Fibroblast of mammary gland (primary cell): ENCODE measurements at regions not wholly inside any gene's neighbourhood (a gene's known extent, or its start where the extent isn't known, plus 50 kb on each side); places are given as distances from the start of the nearest gene placed in this dataset.
A peak's percentile ranks its signal among the peaks of the same experiment; 100 is the strongest.

ENCODE experiments used
- DNase-seq: peaks from one replicate; pipeline ENCODE4 v3.0.0-alpha.2; 2010; ENCODE audit warnings: low read depth
- H3K4me3 ChIP-seq: 2 replicates; pipeline ENCODE4 v1.5.1; 2011; ENCODE audit warnings: low read depth, mild to moderate bottlenecking, low read length, moderate library complexity; ENCODE audit not compliant: control insufficient read depth
- CTCF ChIP-seq: conservative IDR thresholded peaks from 2 replicates; pipeline ENCODE4 v1.5.1; 2011; ENCODE audit warnings: low read depth, low read length, inconsistent platforms; ENCODE audit not compliant: control insufficient read depth, insufficient read depth

DNA sequence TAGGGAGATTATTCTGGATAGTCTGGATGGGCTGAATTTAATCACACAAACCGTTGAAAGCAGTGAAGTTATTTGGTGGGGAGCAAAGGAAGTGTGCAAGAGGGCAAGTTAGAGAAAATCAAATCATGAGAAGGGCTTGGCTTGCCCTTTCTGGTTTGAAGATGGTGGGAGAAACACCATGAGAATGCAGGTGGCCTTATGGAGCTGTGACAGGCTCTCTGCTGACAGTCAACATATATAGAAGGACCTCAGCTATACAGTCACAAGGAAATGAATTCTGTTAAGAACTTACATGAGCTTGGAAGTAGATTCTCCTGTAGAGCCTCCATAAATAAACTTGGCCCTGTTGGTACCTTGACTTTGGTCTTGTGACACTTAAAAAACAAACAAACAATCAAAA lies 72.3 kb downstream of the GMNC start:
- H3K4me3 ChIP-seq: no peak overlapping the region
- TF ChIP-seq CTCF: no peak

DNA sequence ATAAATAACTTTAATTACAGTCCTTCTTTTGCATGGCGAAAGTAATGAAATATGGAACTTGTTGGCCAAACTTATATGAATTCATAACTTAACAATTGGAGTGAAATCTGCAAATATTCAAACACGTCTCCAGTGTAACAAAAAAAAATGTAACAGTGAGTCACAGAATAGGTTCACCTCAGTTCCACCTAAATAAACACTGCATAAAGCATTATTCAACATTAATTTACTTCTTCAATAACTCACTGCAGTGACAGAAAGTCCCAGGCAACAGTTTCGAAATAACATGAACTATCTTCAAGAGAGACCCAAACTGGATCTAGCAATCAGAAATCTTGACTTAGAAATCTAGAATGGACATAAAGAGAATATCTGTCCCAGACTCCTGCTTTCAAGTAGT lies 75.6 kb downstream of the GMNC start:
- TF ChIP-seq CTCF: no peak
- no peak for DNase-seq
- no peak overlapping the region for H3K4me3 ChIP-seq

More for the DNA sequence above, 72.3 kb downstream of the GMNC start:
- no peak for DNase-seq

- no peak for DNase-seq
- no peak for TF ChIP-seq CTCF
Observed at GRCh38 chr3:190785047-190785446, 77.4 kb downstream of the GMNC start.

GRCh38 chr3:190780524-190780923 lies 82.0 kb downstream of the GMNC start:
- DNase-seq: peak; percentile 7
- no peak for TF ChIP-seq CTCF
- H3K4me3 ChIP-seq: no peak overlapping the region

More at GRCh38 chr3:190785047-190785446, 77.4 kb downstream of the GMNC start:
- H3K4me3 ChIP-seq: no peak overlapping the region

DNA sequence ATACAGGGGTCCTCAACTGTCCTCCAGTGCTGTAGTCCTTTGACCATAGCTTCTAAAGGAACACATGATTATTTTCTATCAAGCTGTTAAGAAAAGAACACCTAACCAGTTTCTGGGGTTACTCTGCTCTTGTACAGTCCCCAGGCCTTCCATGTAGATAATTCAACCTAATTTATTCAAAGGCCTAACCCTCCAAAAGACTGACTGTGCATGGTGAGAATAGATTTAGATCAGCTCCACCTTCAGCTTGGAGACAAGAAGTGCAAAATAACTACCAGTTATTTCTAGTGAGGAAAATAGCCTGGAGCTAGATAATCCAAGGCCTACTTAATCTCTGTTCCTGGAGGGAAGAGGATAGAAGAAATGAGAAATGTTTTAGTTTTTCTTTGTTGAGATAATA lies 87.9 kb downstream of the GMNC start:
- no peak overlapping the region for H3K4me3 ChIP-seq
- DNase-seq: no peak
- TF ChIP-seq CTCF: no peak

DNA sequence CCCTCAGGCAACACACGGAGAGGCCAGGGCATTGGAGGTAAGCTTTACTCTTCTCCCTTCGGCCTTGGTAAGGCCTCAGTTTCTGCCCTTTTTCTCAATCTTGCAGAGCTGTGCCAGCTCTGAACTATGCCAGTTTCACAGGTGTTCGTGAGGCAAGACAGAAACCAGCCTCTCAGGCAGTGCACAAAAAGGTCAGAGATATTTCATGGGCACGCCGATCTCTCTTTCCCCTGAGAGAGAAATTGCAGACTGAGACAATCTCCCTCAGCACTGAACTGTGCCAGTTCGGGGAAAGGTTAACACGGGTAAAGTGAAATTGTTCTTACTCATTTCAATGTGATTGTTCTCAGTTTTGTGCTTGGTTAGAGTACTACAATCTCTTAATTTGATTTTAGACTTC lies 88.5 kb downstream of the GMNC start:
- TF ChIP-seq CTCF: no peak
- DNase-seq: no peak
- no peak overlapping the region for H3K4me3 ChIP-seq

DNA sequence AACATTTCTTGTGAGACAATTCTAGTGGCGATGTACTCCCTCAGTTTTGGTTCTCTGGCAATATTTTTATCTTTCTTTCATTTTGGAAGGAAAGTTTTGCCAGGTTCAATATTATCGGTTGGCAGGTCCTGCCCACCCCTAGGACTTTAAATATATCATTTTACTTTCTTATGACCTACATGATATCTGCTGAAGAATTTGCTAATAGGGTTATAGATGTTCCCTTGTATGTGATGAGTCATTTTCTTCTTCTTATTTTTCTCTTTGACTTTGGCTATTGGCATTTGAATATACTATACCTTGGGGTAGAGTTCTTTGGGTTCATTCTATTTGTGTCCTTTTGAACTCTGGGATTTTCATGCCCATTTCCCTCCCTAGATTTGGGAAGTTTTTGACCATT lies 89.7 kb downstream of the GMNC start:
- DNase-seq: no peak
- H3K4me3 ChIP-seq: no peak overlapping the region
- TF ChIP-seq CTCF: no peak
